HepG2 (cell line): ENCODE measurements at regions not wholly inside any gene's neighbourhood (a gene's known extent, or its start where the extent isn't known, plus 50 kb on each side); places are given as distances from the start of the nearest gene placed in this dataset.

ENCODE experiments used
- ATAC-seq: fragments of 200-7000 bp; cut with Tn5 transposase; 3 replicates; pipeline ENCODE4 v1.9.1; 2020; ENCODE audit warnings: mild to moderate bottlenecking, moderate library complexity
- BruUV-seq: library from RNA; stranded (reverse); fragments of 400-500 nt; replicated peaks from 2 replicates; lab custom pipeline; 2021; lab: Mats Ljungman, UMichigan
- CTCF ChIA-PET: fragments of 300-600 bp; formaldehyde crosslinking; extraction: SDS; loops from one replicate; lab custom pipeline; 2021; ENCODE audit warnings: low total read pairs, inconsistent platforms, low intra/inter-chr PET ratio; lab: Yijun Ruan, JAX
- POLR2A ChIA-PET: fragments of 350-600 bp; sonication (Branson Sonifier 250); formaldehyde crosslinking; loops from one replicate; lab custom pipeline; 2020; ENCODE audit warnings: antibody characterized with exemption, inconsistent platforms; lab: Yijun Ruan, JAX
- DNase-seq: peaks from one replicate; pipeline ENCODE4 v3.0.0-alpha.2; 2015; ENCODE audit warnings: low spot score
- FAIRE-seq: peaks from 3 replicates; lab custom pipeline; 2011; peaks lifted over from hg19 to GRCh38; lab: Jason Lieb, UNC
- H2AFZ ChIP-seq: one replicate; pipeline ENCODE4 v1.6.1; 2011; ENCODE audit warnings: low read length, inconsistent platforms
- H3K27ac ChIP-seq: fragments of 300-600 bp; 3 replicates; pipeline ENCODE4 v1.8.0; 2011; ENCODE audit warnings: mixed run types, mild to moderate bottlenecking, mixed read lengths, low read length, inconsistent platforms; ENCODE audit not compliant: insufficient read depth; ENCODE audit errors: extremely low read length
- H3K27me3 ChIP-seq, 2 experiments: fragments of 200-600 bp in 1 of 2; 2 replicates in 1 of 2; 3 replicates in 1 of 2; pipeline versions ENCODE4 v1.6.0 to v1.8.0; 2011; ENCODE audit warnings: low read length in 2 of 2, mild to moderate bottlenecking in 2 of 2, moderate library complexity in 2 of 2, inconsistent platforms in 1 of 2; ENCODE audit not compliant: insufficient read depth in 2 of 2, control insufficient read depth in 1 of 2
- H3K36me3 ChIP-seq, 2 experiments: fragments of 200-600 bp in 1 of 2; replicated peaks in 1 of 2; 2 replicates in 1 of 2; 3 replicates in 1 of 2; pipeline versions ENCODE4 v1.5.1 to v1.8.0; 2011; ENCODE audit warnings: low read length in 2 of 2, inconsistent platforms in 1 of 2; ENCODE audit not compliant: insufficient read depth in 2 of 2, control insufficient read depth in 1 of 2
- H3K4me1 ChIP-seq: 2 replicates; pipeline ENCODE4 v1.5.1; 2012; ENCODE audit warnings: low read length, inconsistent platforms; ENCODE audit not compliant: insufficient read depth
- H3K4me2 ChIP-seq: 2 replicates; pipeline ENCODE4 v1.6.0; 2011; ENCODE audit warnings: low read depth, low read length, inconsistent platforms
- H3K4me3 ChIP-seq, 3 experiments: fragments of 200-600 bp in 1 of 3; sonication (generic), shearing (Covaris generic) in 1 of 3; replicated peaks in 1 of 3; 2 replicates each; pipeline ENCODE4 v1.5.1; 2011 to 2016; ENCODE audit warnings: low read length in 3 of 3, inconsistent platforms in 2 of 3, low read depth in 2 of 3, mild to moderate bottlenecking in 2 of 3, control low read depth in 1 of 3, mixed read lengths in 1 of 3; ENCODE audit not compliant: insufficient read depth in 1 of 3
- H3K79me2 ChIP-seq: one replicate; pipeline ENCODE4 v1.6.1; 2011; ENCODE audit warnings: low read length, inconsistent platforms; ENCODE audit not compliant: insufficient read depth
- H3K9ac ChIP-seq: 2 replicates; pipeline ENCODE4 v1.6.0; 2011; ENCODE audit warnings: mild to moderate bottlenecking, low read depth, low read length, inconsistent platforms; ENCODE audit not compliant: insufficient read depth
- H3K9me3 ChIP-seq: 2 replicates; pipeline ENCODE4 v1.5.1; 2012; ENCODE audit warnings: mild to moderate bottlenecking, low read length
- H4K20me1 ChIP-seq: 2 replicates; pipeline ENCODE4 v1.6.0; 2011; ENCODE audit warnings: inconsistent platforms, mild to moderate bottlenecking, low read length, moderate library complexity; ENCODE audit not compliant: insufficient read depth
- EED ChIP-seq: sonication (generic); formaldehyde crosslinking; IDR thresholded peaks from 2 replicates; pipeline ENCODE4 v1.5.0; 2020; ENCODE audit warnings: mild to moderate bottlenecking, missing genetic modification reagents
- GABPA ChIP-seq, 2 experiments: IDR thresholded peaks; 2 replicates each; pipeline ENCODE4 v1.6.1; 2011 to 2016; ENCODE audit warnings: low read depth in 2 of 2, low read length in 1 of 2, missing biosample characterization in 1 of 2, missing genetic modification characterization in 1 of 2
- MAFF ChIP-seq: IDR thresholded peaks from 2 replicates; pipeline ENCODE4 v1.6.1; 2011; ENCODE audit warnings: low read depth, low read length, improper control_type of control experiment
- MAFK ChIP-seq, 2 experiments: IDR thresholded peaks in 1 of 2; conservative IDR thresholded peaks in 1 of 2; 2 replicates each; pipeline ENCODE4 v1.6.1; 2011; ENCODE audit warnings: improper control_type of control experiment in 2 of 2, low read length in 2 of 2
- PHF21A ChIP-seq: sonication (generic); formaldehyde crosslinking; IDR thresholded peaks from 2 replicates; pipeline ENCODE4 v1.5.0; 2020; ENCODE audit warnings: mild to moderate bottlenecking, missing genetic modification reagents
- RBM39 ChIP-seq: fragments of 200-400 bp; formaldehyde crosslinking; IDR thresholded peaks from one replicate; pipeline ENCODE4 v1.6.1; 2018; ENCODE audit warnings: antibody characterized with exemption, mild to moderate bottlenecking, low read depth, low read length; ENCODE audit not compliant: poor library complexity, severe bottlenecking
- ZFP90 ChIP-seq: sonication (generic); formaldehyde crosslinking; IDR thresholded peaks from 2 replicates; pipeline ENCODE4 v1.8.0; 2022; ENCODE audit warnings: missing genetic modification reagents, mild to moderate bottlenecking, inconsistent platforms, borderline replicate concordance
- ZMAT5 ChIP-seq: sonication (generic); formaldehyde crosslinking; IDR thresholded peaks from 2 replicates; pipeline ENCODE4 v1.5.0; 2020; ENCODE audit warnings: mild to moderate bottlenecking, low read depth, missing genetic modification reagents, borderline replicate concordance
- ZNF335 ChIP-seq: sonication (generic); formaldehyde crosslinking; IDR thresholded peaks from 2 replicates; pipeline ENCODE4 v1.4.0; 2020; ENCODE audit warnings: missing genetic modification reagents
- ZNF501 ChIP-seq: sonication (generic); formaldehyde crosslinking; IDR thresholded peaks from 2 replicates; pipeline ENCODE4 v1.5.1; 2020; ENCODE audit warnings: mild to moderate bottlenecking, moderate library complexity, missing genetic modification reagents
- ZSCAN20 ChIP-seq: sonication (generic); formaldehyde crosslinking; IDR thresholded peaks from 2 replicates; pipeline ENCODE4 v1.4.0; 2020; ENCODE audit warnings: missing genetic modification reagents, mild to moderate bottlenecking, borderline replicate concordance
- WGBS: methylation state at CpG from one replicate; pipeline ENCODE4 v1.1.6; 2017; ENCODE audit warnings: low lambda C conversion rate; 5-methylcytosine and 5-hydroxymethylcytosine counted together
- in situ Hi-C: cut with HindIII; loops from 2 replicates; pipeline ENCODE4 v1.10.0; 2017; ENCODE audit warnings: low pct_unique_long_range_greater_than_20kb; ENCODE audit not compliant: extremely low pct_ligation_motif_present
- intact Hi-C: fragments of 100-400 bp; cut with micrococcal nuclease; formaldehyde crosslinking; loops from one replicate; pipeline ENCODE4 v1.10.0; 2022; ENCODE audit not compliant: unreplicated experiment
- TF ChIP-seq, protein P1 (sequence below): sonication (generic); formaldehyde crosslinking; IDR thresholded peaks from 2 replicates; pipeline ENCODE4 v1.4.0; 2020; ENCODE audit warnings: missing genetic modification reagents
- TF ChIP-seq, protein P2 (sequence below): sonication (generic); formaldehyde crosslinking; IDR thresholded peaks from 2 replicates; pipeline ENCODE4 v1.5.1; 2020; ENCODE audit warnings: missing genetic modification reagents, mild to moderate bottlenecking, borderline replicate concordance

DNA sequence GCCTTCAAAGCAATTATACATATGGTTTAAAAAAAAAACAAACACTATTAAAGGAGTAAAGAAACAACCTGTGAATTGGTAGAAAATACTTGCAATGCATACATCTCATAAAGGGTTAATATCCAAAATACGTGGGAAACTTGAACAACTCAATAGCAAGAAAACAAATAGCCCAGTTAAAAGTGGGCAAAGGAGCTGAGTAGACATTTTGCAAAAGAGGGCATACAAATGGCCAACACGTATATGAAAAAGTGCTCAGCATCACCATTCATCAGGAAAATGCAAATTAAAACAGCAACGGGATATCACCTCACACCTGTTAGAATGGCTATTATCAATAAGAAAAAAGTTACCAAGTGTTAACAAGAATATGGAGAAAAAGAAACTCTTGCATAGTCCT lies 298.3 kb upstream of the RBMS1 start:
- no peak overlapping the region for H3K27ac ChIP-seq
- no peak overlapping the region for H2AFZ ChIP-seq
- H3K36me3 ChIP-seq: no peaks in the 10 kb centered on the region
- peaks cover 0 to 1% of the 10 kb centered on the region in 2 experiments; a peak in 1 of 5 replicates for H3K27me3 ChIP-seq
- ChIA-PET CTCF (no interaction called here), POLR2A (no interaction called here)
- no peaks in the 10 kb centered on the region for H4K20me1 ChIP-seq
- no peak for DNase-seq
- intact Hi-C loops (no loop called here), in situ Hi-C loops (no loop called here)
- H3K79me2 ChIP-seq: no peaks in the 10 kb centered on the region
- BruUV-seq: no TSS peak
- H3K9ac ChIP-seq: no peak overlapping the region
- no peak for TF ChIP-seq ZNF501 (CRISPR knock-in tag)
- TF ChIP-seq PHF21A (CRISPR knock-in tag): no peak
- TF ChIP-seq ZNF335 (CRISPR knock-in tag): no peak
- peak; percentile 64 to 72 for TF ChIP-seq MAFK (conservative IDR thresholded peaks at IDR 0.05 in 1 of 2, IDR thresholded peaks at IDR 0.05 in 1 of 2; ENCODE audit: low read length in 2 of 2)
- TF ChIP-seq MAFF: peak; percentile 71
- TF ChIP-seq, protein P1, sequence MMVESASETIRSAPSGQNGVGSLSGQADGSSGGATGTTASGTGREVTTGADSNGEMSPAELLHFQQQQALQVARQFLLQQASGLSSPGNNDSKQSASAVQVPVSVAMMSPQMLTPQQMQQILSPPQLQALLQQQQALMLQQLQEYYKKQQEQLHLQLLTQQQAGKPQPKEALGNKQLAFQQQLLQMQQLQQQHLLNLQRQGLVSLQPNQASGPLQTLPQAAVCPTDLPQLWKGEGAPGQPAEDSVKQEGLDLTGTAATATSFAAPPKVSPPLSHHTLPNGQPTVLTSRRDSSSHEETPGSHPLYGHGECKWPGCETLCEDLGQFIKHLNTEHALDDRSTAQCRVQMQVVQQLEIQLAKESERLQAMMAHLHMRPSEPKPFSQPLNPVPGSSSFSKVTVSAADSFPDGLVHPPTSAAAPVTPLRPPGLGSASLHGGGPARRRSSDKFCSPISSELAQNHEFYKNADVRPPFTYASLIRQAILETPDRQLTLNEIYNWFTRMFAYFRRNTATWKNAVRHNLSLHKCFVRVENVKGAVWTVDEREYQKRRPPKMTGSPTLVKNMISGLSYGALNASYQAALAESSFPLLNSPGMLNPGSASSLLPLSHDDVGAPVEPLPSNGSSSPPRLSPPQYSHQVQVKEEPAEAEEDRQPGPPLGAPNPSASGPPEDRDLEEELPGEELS: no peak
- FAIRE-seq: no peak
- H3K4me3 ChIP-seq: no peak overlapping the region
- 0 out of 2 replicates have a peak, but pooled peaks cover 3% of the 10 kb centered on the region for H3K9me3 ChIP-seq
- H3K4me2 ChIP-seq: no peak overlapping the region
- no peaks in the 10 kb centered on the region for H3K4me1 ChIP-seq
- 17% methylated on average over 3 of the region's 3 CpGs for WGBS
- ATAC-seq: no peak

DNA sequence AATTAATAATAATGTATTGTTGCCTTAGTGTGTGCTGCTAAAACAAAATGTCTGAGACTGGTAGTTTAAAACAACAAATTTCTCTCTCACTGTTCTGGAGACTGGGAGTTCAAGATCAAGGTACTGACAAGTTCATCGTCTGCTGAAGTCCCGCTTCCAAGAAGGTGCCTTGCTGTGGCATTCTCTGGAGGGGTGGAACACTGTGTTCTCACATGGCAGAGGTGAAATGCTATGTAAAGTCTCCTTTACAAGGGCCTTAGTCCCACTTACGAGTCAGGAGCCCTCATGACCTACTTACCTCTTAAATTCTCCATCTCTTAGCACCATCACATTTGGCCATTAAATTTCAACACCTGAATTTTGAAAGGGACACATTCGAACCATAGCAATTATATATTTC lies 299.2 kb upstream of the RBMS1 start:
- no TSS peak for BruUV-seq
- intact Hi-C loops (no loop called here), in situ Hi-C loops (no loop called here)
- Histone ChIP-seq H3K9me3 (0 out of 2 replicates have a peak, but pooled peaks cover 4% of the 10 kb centered on the region), H3K36me3 (no peaks in the 10 kb centered on the region), H3K27me3 (peaks cover 0 to 1% of the 10 kb centered on the region in 2 experiments; a peak in 1 of 5 replicates), H3K4me2 (no peak overlapping the region), H3K4me1 (no peaks in the 10 kb centered on the region), H4K20me1 (no peaks in the 10 kb centered on the region), H3K79me2 (no peaks in the 10 kb centered on the region), H3K27ac (no peak overlapping the region), H3K4me3 (no peak overlapping the region), H3K9ac (no peak overlapping the region), H2AFZ (no peak overlapping the region)
- ChIA-PET CTCF (no interaction called here), POLR2A (no interaction called here)
- ATAC-seq: no peak
- no peak for DNase-seq
- no peak for FAIRE-seq
- under 1% methylated on average over 4 of the region's 4 CpGs for WGBS
- TF ChIP-seq ZMAT5 (CRISPR knock-in tag) (no peak), GABPA (IDR thresholded peaks at IDR 0.05; ENCODE audit: low read depth, low read length) (no peak), GABPA (CRISPR knock-in tag; IDR thresholded peaks at IDR 0.05; ENCODE audit: low read depth) (no peak), RBM39 (no peak), EED (CRISPR knock-in tag) (no peak), ZSCAN20 (CRISPR knock-in tag) (no peak), ZFP90 (CRISPR knock-in tag) (no peak)
- TF ChIP-seq, protein P2, sequence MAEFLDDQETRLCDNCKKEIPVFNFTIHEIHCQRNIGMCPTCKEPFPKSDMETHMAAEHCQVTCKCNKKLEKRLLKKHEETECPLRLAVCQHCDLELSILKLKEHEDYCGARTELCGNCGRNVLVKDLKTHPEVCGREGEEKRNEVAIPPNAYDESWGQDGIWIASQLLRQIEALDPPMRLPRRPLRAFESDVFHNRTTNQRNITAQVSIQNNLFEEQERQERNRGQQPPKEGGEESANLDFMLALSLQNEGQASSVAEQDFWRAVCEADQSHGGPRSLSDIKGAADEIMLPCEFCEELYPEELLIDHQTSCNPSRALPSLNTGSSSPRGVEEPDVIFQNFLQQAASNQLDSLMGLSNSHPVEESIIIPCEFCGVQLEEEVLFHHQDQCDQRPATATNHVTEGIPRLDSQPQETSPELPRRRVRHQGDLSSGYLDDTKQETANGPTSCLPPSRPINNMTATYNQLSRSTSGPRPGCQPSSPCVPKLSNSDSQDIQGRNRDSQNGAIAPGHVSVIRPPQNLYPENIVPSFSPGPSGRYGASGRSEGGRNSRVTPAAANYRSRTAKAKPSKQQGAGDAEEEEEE (CRISPR knock-in tag): no peak
